Left cardiac atrium (tissue), 4 donors: ENCODE measurements at regions not wholly inside any gene's neighbourhood (a gene's known extent, or its start where the extent isn't known, plus 50 kb on each side); places are given as distances from the start of the nearest gene placed in this dataset.

Experiments
- ATAC-seq, 2 donors: fragments of 200-7000 bp; cut with Tn5 transposase; one replicate each; pipeline ENCODE4 v1.9.1; 2020; ENCODE audit warnings: mild to moderate bottlenecking in 2 of 2, moderate library complexity in 2 of 2
- DNase-seq: peaks from one replicate; pipeline ENCODE4 v3.0.0-alpha.2; 2020
- intact Hi-C, 2 donors: fragments of 100-400 bp; cut with DNase I; formaldehyde crosslinking; loops; one replicate each; pipeline versions ENCODE4 v1.14.1 to v1.15.1; 2022 to 2023
- donor health status: DM: no; HTN: yes; CAD: no.
- donor health status: DM: no; HTN: yes; CAD: no; lungs with severe emphysema.
- donor health status: DM: yes; HTN: yes; CAD: no.
- donor health status: Dilated cardiomyopathy.

DNA sequence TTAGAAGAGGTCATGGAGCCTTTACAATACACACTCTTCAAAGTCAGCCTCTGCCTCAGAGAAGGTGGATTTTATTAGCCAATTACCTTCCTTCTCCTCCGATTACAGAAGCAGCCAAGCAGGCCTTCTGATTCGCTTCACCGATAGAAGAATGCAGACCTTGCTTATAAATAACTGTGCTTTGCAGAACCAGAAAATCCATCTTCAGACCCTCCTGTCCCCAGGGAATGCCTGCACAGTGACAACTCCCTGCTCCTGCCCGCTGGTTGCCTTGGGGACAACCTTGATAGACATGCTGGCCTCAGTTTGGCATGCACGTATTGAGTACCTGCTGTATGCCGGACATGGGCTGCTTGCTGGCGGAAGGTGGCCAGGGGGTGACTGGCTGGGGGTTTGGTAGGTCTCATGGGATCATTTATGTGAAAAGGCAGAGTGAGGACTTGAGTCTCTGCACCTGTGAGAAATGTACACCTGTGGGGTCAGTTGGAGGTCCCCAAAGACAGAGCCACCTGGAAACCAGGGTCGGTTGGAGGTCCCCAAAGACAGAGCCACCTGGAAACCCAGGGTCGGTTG lies 1238.7 kb downstream of the BRD1 start:
- DNase-seq (no peak), ATAC-seq (no peak)
- intact Hi-C loops, result no loop called here

GRCh38 chr22:48588151-48588877 lies 1239.4 kb downstream of the BRD1 start:
- intact Hi-C loops, result no loop called here
- DNase-seq (no peak), ATAC-seq (no peak)

DNA sequence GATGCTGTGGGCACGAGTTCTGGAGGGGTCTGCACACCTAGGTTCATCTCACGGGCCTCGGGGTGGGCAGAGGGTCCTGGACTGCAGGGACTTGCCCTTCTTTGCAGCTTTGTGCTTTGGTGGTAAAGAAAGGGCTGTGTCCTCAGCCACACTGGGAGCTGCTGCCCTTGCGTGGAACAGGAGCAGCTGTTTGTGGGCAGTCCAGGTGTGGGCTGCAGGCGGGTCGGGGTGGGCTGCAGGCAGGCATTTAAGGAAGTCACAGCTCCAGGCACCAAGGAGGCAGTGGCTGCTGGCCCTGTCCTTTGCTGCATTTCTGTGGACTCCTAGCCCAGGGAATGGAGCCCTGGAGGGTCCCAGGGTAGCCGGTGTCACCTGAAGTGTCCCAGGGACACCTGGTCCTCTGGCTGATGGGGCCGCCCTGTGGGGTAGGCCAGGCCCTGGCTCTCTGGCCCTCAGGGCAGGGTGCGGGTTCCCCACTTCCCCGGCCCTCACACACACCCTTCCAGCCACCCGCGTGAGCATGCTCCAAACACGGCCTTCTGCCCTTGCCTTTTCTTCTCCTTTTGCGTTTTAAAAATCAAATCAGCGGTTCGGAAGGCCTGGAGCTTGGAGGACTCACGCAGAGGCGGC lies 1240.3 kb downstream of the BRD1 start:
- DNase-seq, result no peak
- intact Hi-C loops, result no loop called here
- ATAC-seq, result no peak

GRCh38 chr22:48586799-48587185 lies 1240.9 kb downstream of the BRD1 start:
- ATAC-seq, result no peak
- DNase-seq, result no peak
- intact Hi-C loops, result no loop called here

DNA sequence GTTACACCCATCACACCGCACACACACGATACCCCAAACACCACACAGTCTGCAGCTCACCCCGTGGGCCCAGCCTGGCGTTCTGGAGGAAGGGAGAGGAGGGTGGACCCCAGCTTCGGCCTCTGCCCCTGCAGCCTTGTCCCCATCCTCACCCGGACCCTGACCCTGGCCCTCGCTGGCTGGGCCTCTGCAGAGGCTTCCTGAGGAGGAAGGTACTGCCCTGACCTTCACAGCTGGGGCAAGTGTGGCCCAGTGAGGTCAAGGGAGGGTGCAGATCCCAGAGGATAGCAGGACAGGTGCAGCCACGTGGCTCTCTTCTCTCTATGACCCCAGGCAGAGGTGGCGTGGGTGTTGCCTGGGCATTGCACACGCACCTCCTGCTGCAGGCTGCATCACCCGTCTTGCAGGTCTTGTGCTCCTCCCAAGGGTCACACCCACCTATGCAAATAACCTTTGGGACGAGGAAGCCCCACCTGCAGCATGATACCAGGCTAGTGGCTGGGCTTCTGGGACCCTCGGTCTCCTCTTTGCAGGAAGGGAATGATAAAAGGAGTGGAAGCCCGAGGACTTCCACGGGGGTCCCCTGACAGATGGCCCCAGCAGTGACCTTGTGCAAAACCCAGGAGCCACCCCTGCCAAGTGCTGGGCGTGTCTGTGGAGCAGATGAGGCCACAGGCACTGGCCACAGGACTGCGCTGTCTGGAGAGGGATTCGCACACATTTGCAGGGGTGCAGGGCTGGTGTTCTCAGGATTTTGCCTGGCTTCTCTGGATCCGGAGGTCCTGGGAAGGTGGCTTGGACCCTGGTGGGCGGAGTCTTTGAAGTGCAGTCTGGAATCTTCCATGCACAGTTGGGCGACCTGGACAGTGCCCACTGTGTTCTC lies 1241.5 kb downstream of the BRD1 start:
- DNase-seq (no peak), ATAC-seq (no peak)
- intact Hi-C loops, result no loop called here

- intact Hi-C loops, result no loop called here
- ATAC-seq, result no peak
- DNase-seq, result no peak
Measured at GRCh38 chr22:48584170-48584569, 1243.5 kb downstream of the BRD1 start.

- DNase-seq (no peak), ATAC-seq (no peak)
- intact Hi-C loops, result no loop called here
Measured at GRCh38 chr22:48581796-48582469, 1245.7 kb downstream of the BRD1 start.

DNA sequence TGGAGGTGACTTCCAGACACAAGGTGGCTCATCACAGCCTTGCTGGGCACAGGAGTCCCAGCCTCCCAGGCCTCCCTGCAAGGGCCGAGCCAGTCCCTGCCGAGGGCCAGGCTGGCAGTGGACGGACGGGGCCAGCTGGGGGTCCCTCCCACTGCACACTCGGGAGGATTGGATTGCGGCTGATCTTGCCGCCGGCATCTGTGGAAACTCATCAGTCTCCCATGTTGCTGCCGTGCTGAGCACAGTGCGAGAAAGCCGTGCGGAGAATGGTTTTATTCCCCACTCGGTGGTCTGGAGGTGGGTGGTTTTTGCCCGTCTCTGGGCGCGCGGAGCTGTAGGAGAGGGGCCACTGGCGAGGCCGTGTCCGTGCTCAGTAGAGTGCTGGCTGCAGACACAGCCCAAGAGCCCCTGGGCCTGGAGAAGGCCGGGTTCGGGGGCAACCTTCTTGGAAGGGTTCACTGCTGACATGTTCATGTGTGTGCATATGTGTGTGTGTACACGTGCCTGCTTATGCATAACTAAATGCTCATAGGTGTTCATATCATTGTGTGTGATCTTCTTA lies 1246.4 kb downstream of the BRD1 start:
- intact Hi-C loops, result no loop called here
- no peak for ATAC-seq
- no peak for DNase-seq

DNA sequence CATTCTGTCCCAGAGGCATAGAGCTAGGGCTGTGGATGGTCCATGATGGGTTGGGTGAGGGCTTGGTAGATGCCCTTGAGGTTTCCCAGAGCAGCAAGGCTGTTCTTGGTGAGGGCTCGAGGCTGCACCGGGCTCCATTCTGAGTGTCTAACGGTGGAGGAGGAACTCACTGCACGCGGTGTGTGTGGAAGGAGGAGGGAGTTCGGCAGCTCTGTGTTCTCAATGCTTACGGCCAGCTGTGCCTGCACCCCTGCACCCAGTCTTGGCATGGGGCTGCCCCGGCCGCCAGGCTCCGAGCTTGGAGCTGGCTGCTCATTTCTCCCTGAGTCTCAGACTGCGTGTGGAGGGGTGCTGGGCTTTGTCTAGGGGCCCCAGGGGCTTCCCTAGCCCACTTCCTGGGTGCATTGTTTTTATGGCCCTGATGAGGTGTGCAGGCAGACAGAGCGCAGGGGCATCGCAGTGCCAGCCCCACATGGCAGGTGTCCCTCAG lies 1247.1 kb downstream of the BRD1 start:
- intact Hi-C loops, result no loop called here
- DNase-seq (no peak), ATAC-seq (no peak)

- DNase-seq, result no peak
- intact Hi-C loops, result loop anchor here in 1 of 2 donors (5.0 to 10.0 kb wide), 2 partner anchors 727 to 1055 kb away; no protein-coding TSS in a partner anchor
Measured at GRCh38 chr22:48579928-48580309, 1247.8 kb downstream of the BRD1 start.

DNA sequence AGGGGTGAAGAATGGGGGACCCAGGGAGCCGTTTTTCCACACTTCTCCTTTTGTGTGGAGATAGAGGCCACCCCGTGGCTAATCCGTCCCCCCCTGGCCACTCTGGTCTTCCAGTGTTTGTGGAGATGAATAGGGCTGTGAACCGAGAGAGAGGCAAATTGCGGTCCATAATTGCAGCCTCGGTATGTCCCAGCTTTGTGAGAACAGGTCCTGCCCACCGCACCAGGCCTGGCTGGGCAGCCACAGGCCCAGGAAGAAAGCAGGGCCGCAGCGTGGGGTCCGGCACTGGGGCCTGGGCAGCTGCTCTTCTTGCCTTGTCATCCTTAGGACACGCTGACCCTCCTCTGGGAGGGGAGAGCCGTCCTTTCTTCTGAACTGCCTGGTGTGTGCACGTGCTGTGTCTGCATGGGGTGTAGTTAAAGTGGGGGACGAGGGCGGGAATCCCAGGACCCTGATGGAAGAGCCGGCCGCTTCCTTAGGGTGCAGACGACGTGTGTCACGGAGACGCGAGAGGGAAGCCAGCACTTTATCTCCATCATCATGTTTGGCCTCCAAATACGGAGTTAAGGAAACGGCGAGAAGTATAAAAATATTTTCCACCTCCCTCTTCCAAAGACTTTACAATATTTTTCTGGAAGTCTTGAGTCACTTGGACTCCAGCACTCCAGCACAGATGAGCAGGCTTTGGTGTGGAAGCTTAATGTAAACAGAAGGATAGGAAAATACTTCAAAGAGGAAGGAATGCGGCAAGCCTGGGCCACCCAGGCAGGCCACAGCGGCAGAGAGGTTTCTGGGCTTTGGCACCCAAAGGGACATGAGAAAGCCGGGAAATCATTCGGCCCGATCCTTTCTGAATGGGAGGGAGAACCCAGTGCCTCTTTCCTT lies 1248.4 kb downstream of the BRD1 start:
- no peak for ATAC-seq
- intact Hi-C loops, result loop anchor here in 1 of 2 donors (5.0 to 10.0 kb wide), 2 partner anchors 728 to 1056 kb away; no protein-coding TSS in a partner anchor
- DNase-seq, result no peak

More at GRCh38 chr22:48579928-48580309, 1247.8 kb downstream of the BRD1 start:
- no peak for ATAC-seq

- DNase-seq, result no peak
- intact Hi-C loops, result loop anchor here in 1 of 2 donors (5.0 to 10.0 kb wide), 2 partner anchors 729 to 1056 kb away; no protein-coding TSS in a partner anchor
- no peak for ATAC-seq
Measured at GRCh38 chr22:48578138-48579042, 1249.3 kb downstream of the BRD1 start.

DNA sequence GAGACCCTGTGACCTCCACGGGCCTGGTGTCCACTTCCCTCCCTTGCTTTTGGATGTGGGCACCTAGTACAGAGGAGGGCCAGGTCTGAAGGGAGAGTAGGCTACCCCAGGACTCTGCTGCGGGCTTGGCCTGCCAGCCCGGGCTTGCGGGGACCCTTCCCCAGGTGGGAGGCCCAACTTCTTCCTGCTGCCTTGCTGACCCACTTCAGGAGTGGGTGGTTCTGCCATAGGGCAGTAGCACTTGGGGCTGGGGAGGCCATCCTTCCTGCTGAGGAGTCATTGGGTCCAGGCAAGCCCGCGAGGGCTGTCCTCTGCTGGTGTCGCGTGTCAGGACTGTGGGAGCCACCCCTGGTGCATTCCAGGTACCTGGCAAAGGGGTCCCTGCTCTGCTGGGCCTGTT lies 1250.0 kb downstream of the BRD1 start:
- DNase-seq (no peak), ATAC-seq (no peak)
- intact Hi-C loops, result loop anchor here in 1 of 2 donors (5.0 to 10.0 kb wide), 2 partner anchors 730 to 1057 kb away; no protein-coding TSS in a partner anchor

GRCh38 chr22:48577014-48577690 lies 1250.5 kb downstream of the BRD1 start:
- DNase-seq (no peak), ATAC-seq (peak in 1 of 2 donors; percentile 15)
- intact Hi-C loops, result loop anchor here in 1 of 2 donors (5.0 to 10.0 kb wide), 2 partner anchors 730 to 1058 kb away; no protein-coding TSS in a partner anchor

- intact Hi-C loops, result loop anchor here in 1 of 2 donors (5.0 to 10.0 kb wide), 2 partner anchors 731 to 1058 kb away; no protein-coding TSS in a partner anchor
- DNase-seq (no peak), ATAC-seq (peak; percentile 53 to 70)
Measured at GRCh38 chr22:48576333-48577013, 1251.2 kb downstream of the BRD1 start.
